NCI-H510A (cell line): ENCODE measurements at regions not wholly inside any gene's neighbourhood (a gene's known extent, or its start where the extent isn't known, plus 50 kb on each side); places are given as distances from the start of the nearest gene placed in this dataset.

Experiments
- DNase-seq: peaks from one replicate; lab custom pipeline; 2025; lab: John Stamatoyannopoulos, UW

DNA sequence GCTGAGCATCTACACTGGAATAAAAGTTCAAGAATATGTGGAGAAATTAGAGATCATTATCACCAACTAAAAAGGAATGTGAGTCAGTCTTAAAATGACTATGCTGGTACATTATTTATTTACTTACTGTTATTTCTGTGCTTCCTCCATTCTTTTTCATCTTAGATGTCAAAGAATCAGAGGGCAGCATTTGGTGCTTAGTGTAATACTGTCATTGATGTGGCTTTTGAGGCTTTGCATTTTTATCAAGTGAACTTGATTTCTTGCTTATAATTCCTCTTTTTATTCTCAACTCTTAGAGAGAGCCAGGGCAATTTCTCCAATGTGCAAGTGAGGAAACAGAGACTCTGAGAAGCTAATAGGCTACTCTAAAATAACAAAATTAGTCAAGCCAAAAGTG lies 163.7 kb upstream of the TRPC7 start:
- DNase-seq: no peak

DNA sequence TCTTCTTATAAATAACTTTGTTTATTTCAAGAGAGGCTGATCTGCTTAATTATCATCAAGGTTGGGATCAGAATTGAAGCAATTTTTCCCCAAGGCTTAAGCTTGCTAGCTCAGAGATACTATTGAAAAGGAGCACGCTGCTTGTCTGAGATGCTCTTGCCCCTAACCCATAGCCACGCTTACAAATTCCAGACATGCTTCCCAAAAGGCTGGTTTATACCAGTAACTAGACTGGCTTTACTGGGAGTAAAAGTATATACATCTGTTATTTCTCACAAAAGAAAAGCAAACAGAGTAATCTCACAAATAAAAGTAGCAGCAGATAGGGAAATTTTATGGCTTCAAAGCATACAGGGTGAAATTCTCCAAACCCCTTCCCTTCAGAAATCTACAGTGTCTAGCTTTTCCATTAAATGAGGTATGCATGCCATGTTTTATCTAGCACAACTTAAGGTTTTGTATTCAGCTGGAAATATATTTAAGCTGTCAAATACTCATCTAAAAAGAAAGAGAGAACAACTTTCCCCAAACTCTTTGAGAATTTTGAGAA lies 163.2 kb upstream of the TRPC7 start:
- DNase-seq: no peak

DNA sequence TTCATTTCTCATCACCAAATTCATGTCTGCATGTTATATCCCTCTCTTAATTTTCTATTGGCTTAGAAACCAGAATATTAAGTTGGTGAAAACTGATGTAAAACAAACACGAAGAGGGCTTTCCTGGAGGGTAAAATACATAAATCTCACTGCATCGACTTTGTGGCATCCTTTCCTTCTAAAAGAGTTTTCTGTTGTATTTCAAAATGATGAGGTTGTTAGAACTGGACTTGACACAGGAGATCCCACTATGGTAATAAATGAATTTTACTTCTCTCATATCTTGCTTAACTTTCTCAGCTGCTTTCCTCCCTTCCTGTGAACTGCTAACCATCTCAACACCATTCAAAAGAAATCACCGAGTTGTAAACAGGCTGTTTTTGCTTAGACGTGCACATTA lies 162.0 kb upstream of the TRPC7 start:
- no peak for DNase-seq

DNA sequence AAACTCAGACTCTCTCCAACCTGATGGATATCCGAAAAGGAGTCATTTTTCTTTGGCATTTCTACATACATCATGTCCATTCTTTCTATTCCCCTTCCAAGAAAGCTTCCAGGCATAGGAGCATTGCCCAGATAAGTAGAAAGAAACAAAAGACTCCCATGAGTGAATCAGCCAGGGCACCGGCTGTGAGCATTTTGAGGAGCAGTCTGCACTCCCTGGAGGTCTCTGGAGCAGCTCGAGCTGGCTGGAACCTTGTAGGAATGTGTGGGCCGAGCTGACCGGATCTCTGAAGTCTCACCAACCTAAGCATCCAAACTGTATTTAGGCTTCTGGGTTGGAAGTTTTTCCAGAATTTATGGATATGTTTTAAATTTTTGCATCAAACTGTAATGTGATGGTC lies 161.4 kb upstream of the TRPC7 start:
- DNase-seq: no peak

DNA sequence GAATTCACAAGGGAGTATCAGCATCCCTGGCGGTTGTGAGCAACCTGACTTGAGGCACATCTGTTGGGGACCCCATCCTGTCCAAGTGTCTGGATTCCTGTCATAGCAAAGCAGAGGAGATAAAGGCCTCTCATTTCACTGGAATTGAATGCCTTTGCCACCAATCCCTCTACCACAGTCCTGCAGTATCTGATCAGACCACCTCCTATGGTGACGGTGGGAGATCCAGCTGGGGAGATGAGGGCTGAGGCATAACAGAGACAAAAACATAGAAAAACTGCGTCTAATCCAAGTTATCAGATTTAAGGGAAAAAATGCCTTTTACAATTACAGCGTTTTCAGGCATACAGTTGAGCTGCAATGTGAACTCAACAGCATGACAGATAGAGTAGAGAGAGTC lies 160.7 kb upstream of the TRPC7 start:
- DNase-seq: no peak

DNA sequence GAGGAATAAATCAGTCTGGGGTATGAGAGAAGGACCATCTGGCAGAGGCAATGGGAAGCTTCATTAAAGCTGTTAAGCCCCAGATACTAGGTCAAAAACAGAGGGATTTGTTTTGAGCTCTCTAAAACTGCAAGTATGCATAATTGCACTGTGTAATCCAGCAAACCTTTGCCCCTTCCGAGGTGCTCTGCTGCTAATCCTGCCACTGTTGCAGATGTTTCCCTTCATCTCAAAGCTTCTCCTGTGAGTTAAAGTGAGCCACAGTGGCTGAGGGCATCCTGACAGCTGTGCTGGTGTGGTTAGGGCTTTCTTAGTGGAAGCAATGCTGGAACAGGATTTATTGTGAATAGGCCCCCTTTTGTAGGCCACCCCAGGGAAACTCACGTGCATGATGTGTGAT lies 160.3 kb upstream of the TRPC7 start:
- DNase-seq: no peak

DNA sequence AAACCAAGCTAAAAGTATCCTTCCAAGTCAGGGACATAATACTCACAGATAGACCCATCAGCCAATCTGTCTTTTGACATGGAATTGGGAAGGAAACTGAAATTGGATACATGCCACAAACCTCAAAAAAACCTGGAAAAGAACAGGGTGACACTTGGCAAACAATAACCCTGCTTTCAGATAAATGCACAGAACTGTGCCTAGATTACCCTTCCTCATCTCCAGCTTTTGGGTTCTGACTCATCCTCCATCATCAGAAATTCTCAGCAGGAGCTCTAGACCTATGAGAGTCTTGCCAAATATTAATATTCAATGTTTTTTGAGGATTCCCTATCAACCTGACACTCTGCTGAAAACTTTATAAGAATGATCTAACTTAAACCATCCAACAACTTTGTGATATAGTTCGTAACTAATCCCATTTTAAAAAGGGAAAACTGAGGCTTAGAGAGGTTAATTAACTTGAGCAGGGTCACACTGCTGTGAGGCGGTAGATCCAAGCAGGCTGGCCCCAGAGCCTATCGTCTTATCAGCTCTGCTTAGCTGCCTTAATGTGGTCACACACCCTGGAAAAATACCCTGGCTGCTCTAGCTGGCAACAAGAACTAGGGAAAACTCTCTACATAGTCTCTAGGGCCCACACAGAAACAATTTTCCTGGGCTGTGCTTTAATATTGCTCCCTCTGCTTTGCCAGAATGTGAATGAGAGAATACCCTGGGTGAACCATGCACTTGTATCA lies 157.0 kb upstream of the TRPC7 start:
- DNase-seq: no peak

DNA sequence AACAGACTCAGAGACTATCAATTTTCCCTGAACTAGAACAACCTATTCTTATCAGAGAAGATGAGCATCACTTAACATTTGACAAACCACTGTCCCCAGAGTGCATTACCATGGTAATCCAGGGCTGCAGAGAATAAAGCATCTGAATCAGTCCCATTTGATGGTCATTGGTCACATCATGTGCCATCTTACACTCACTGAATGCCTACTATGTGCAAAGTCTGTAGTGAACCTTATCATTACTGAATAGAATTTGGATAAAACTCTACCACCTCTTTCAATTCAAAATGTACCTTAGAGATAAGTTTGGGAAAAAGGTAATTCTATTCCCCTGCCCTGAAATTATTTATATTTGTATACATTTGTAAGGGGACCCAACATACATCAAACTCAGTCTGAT lies 156.4 kb upstream of the TRPC7 start:
- no peak for DNase-seq

DNA sequence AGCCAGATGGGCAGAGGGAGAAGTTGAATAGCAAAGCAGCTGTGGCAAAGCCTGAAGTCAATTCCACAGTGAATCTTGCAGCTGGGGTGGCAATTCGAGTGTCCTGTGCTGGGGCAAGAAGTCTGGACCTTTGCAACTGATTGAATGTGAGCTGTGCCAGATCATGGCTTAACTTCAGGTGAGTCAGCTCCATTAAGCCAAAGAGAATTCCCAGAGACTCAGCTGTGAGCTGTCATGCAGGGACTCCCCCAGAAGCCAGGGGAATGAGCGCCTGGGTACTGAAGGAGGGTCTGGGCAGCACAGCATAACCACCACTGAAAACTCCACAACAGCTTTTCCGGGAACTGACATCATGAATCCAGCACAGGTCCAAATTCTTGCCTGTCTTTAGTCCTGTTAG lies 153.5 kb upstream of the TRPC7 start:
- DNase-seq: no peak

DNA sequence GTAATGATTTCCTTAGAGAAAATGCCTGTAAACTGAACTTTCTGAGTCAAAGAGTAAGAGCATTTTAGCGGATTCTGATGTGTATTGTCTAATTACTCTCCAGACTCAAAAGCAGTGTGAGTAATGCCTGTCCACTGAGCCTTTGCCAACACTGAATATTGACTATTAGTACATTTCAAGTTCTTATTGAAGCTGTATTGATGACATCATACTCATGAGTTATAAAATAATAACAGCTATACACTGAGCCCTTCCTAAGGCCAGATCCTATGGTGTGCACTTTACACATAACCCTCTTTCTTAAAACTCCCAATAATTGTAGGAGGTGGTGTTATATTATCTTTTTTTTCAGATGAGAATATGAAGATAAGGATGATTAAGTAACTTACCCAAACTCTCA lies 152.8 kb upstream of the TRPC7 start:
- DNase-seq: no peak

DNA sequence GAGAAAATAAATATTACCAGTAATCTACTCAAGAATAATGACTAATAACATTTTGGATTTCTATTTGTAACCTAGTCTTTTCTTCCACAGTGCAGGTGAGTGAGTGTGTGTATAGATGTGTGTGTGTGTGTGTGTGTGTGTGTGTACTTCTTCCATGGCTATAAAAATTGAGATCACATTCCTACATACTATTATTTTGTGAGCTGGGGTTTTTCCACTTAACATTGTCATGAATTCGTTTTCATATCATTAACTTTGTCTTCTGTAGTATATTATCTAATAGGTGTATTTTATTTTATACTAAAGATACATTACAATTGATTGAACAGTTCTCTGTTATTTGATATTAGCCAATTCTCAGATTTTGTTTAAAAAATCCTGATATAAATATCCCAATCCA lies 152.4 kb upstream of the TRPC7 start:
- DNase-seq: no peak

DNA sequence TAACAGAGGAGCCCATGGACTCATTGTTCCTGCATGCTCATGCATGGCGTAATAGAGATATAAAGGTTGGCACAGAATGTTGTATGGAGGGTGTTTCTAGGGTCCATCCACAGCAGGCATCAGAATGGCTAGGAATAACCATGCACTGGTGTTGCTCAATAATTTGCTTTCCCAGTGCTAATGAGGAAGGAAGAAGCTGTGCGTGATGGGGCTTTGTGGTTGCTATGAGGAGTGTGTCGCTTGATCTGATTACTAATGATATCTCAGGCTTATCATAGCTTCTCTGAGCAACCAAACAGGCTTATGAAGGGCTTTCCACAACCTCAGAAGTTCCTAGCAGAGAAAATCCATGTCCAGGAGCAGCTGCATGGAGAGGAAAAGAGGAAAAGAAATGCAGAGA lies 151.3 kb upstream of the TRPC7 start:
- DNase-seq: no peak

DNA sequence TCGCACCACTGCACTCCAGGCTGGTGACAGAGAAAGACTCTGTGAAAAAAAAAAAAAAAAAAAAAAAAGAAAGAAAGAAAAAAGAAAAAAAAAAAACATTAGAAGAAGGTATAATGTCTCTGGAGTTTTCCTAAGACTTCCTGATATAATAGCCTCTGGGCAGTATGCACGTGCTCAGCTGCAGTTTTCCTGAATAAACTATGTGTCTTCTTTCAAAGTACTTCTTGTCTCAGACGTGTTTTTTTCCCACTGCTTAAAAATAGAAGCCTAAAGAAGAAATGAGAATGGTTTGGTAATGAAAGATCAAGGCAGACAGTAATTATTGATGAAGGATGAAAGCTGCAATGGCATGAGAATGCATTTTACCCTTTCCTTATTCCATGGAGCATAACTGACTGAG lies 148.1 kb upstream of the TRPC7 start:
- no peak for DNase-seq

DNA sequence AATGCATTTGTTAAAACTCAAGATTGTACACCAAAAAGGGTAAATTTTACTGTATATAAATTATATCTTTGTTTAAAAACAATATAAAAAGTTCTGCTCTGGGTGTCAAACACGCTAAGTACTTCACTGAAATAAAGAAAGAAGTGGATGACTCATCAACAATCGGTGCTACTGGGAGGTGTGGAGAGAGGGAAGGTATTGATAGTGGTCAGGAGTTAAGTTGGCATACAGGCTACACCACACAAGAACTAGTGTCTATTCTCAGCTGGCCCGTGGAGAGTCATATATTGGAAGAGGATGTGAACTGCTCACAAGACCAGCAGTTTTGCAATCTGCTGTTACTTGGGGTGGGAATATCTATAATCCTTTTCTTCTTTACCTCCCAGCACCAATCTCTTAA lies 145.7 kb upstream of the TRPC7 start:
- DNase-seq: peak; percentile 11

DNA sequence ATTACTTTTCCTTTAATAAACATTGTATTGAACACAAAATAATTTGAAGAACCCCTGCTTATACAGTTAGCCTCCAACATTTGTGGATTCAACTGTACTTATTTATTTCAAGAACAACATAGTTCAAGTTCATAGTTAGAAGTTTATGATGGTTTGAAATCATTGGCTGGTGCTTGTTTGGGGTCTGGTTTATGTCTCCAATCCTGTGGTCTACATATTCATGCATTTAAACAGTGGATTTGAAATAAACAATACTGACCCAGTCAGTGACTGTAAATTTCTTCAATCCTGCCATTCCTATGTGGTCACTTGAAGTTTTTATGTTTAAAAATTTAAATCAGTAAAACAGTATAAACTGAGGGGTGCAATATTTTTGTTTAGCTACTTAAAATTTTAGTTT lies 145.1 kb upstream of the TRPC7 start:
- no peak for DNase-seq

DNA sequence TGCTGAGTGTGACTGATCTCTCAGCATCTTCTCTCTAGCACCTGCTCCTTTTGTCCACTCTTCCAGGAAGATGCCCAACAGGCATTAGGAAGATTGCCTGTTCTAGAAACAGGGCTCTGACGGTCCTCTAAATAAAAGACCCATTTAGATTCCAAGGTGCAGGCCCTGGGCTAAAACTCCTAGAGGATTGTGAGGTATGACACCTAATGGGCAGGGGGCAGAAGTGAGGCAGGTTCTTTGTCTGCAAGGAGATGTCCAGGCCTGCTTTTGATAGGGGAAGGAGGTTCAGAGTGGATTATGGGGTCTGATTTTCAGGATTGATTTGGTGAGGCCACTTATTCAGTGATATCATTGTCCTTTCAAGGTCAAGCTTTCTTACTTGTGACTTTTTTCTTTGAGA lies 140.8 kb upstream of the TRPC7 start:
- DNase-seq: no peak

DNA sequence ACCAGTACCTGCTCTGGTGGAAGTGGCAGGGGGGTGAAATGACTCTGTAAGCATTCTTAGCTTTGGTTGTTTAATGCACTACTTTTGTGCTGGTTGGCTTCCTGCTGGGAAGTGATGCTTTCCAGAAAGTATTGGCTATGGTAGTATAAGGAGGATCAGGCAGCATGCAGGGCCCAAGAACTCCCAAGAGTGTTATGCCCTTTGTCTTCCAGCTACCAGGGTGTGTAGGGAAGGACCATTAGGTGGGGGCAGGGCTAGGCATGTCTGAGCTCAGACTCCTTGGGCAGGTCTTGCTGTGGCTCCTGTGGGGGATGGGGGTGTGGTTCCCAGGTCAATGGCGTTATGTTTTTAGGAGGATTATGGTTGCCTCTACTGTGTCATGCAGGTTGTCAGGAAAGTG lies 135.8 kb upstream of the TRPC7 start:
- DNase-seq: no peak

DNA sequence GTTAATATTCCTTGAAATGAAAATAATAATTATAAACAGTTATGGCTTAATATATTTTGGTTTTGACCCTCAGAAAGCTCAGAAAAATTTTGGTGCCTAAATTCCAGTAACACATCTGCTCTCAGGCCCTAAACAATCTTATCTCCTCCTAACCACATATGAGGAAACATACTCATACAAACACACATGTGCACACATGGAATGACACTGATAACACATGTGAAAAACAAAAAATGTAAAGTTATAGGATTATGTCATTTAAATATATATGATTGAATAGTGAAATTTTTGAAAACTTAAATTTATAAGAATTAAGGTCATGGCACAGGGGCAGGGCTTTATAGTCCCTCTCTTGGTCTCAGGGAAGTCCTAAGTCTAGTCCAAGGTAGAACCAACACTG lies 127.2 kb upstream of the TRPC7 start:
- DNase-seq: no peak

DNA sequence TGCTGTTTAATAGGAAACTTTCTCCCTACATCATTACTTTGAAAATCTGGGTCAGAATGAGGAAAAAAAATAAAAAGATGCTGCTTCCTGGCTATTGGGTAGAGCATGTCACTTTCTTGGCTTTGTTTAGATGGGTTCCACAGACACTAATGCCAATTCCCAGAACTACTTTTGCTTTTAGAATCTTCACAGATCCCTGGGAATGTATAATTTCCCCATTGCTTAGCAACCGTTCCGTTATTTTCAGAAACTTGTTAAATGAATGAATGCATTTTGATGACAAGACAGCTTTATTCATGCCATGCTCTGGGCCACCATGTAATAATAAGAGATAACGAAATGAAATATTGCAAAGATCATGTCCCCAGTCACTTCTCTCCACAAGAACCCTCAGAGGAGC lies 126.5 kb upstream of the TRPC7 start:
- no peak for DNase-seq

DNA sequence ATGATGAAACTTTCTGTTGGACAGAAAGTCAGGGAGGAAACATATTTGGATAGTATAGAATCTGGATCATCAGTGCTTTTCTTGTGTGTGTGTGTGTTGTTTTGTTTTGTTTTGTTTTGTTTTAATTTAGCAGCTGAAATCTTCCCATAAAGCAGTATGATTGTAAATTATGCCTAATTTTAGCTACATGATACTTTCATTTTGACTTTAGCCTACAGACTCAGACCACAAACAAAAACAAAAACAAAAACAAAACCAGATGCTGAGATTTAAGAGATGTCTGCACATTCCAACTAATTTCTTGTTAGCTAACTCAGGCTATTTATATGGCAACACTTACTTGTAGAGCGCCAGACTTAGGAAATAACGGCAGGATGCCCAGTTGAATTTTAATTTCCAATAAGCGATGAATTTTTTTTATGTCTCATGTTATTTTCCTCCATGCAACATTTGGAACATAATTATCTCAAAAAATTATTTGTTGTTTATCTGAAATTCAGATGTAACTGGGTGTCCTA lies 119.5 kb upstream of the TRPC7 start:
- no peak for DNase-seq

DNA sequence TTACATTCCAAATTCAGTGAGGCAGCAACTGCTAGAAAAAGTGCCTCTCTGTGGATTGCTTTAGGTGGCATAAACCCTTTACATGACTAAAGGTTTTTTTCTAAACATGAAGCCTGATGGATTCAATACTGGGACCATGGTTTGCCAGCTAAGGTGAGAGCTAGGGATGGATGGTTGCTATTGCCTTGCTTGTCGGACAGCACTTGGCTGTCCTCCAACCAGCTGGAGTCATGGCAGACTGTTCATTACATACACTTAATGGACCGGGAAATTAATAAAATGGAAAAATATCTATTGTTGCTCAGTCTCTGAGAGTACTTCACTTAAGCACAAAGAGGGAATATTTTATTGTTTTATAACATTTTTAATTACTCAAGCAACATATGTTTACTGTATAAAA lies 116.9 kb upstream of the TRPC7 start:
- no peak for DNase-seq

DNA sequence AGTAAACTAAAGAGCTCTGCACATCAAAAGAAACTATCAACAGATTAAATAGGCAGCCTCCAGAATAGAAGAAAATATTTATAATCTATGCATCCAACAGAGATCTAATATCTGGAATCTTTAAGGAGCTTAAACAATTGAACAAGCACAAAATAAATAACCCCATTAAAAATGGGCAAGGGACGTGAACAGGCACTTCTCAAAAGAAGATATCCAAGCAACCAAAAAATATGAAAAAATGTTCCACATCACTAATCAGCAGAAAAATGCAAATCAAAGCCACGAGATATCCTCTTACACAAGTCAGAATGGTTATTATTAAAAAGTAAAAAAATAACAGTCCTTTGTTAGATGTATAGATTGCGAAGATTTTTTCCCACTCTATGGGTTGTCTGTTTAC lies 109.1 kb upstream of the TRPC7 start:
- DNase-seq: no peak

DNA sequence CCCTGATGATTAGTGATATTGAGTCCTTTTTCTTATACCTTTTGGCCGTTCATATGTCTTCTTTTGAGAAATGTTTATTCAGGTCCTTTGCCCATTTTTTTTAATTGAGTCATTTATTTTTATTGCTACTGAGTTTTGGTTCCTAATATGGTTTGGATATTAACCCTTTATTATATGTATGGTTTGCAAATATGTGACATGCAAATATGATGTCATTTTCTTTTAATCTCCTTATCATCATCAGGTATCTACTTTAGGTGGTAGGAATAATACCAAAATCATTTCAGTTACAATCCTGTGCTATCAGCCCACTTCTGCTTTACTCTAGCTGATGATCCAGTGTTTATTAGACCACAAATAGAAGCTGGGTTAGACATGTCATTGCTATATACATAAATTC lies 102.3 kb upstream of the TRPC7 start:
- no peak for DNase-seq

DNA sequence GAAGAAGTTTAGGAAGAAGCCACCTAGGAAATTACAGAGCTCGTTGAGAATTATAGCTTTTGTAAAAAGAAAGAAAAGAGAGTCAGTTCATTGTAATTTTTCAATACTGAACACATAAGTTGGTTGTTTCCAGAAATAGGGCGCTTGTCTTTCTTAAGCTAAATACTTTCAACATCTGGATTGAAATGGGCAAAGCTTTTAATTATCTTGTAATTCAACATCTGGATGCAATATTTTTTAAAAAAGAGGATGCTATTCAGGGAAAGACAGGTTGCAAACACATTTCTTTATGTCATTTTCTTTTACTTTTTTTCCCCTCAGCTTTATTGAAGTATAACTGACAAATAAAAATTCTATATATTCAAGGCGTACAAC lies 100.7 kb upstream of the TRPC7 start:
- no peak for DNase-seq
